ENCODE measurements at regions not wholly inside any gene's neighbourhood (a gene's known extent, or its start where the extent isn't known, plus 50 kb on each side); places are given as distances from the start of the nearest gene placed in this dataset.

GRCh38 chr2:44109166-44109565, 59.5 kb upstream of the PPM1B start:
- TF ChIP-seq TAF7 (optimal IDR thresholded peaks at IDR 0.05; ENCODE audit: borderline replicate concordance, low read depth, low read length), result no peak
- no peak for TF ChIP-seq RNF2 (IDR thresholded peaks at IDR 0.05; ENCODE audit: borderline replicate concordance, low read depth, low read length, missing control alignments, poor library complexity, severe bottlenecking)
- no peak for TF ChIP-seq SIRT6 (IDR thresholded peaks at IDR 0.05; ENCODE audit: low read length)
- TF ChIP-seq POLR2A (IDR thresholded peaks at IDR 0.05; ENCODE audit: control extremely low read depth in 1 of 2, low read depth in 2 of 2, low read length in 2 of 2), result no peak
- no peak for TF ChIP-seq EP300 (IDR thresholded peaks at IDR 0.05; ENCODE audit: borderline replicate concordance in 1 of 2, low read depth in 2 of 2, low read length in 2 of 2)
- no peak for TF ChIP-seq CTCF (IDR thresholded peaks at IDR 0.05; ENCODE audit: control extremely low read depth in 1 of 3, insufficient read depth in 1 of 3, low read depth in 1 of 3, low read length in 3 of 3)
